ENCODE measurements at regions not wholly inside any gene's neighbourhood (a gene's known extent, or its start where the extent isn't known, plus 50 kb on each side); places are given as distances from the start of the nearest gene placed in this dataset.
"Not testable (repeated sequence)": the region's sequence is repeated elsewhere in the genome, so short reads cannot be mapped to it uniquely, and the experiment has no call there.

DNA sequence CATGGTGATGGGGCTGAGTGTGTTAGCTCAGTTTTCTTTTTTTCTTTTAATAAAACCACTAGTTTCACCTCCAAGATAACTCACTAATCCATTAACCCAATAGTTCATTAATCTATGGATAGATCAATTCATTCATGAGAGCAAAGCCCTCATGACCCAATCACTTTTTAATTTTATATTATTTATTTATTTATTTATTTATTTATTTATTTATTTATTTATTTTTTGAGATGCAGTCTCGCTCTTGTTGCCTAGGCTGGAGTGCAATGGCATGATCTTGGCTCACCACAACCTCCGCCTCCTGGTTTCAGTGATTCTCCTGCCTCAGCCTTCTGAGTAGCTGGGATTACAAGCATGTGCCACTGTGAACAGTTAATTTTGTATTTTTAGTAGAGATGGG is 1082.4 kb downstream of the DIPK2A start:
- DNase-seq (ENCODE audit: low spot score), result not testable (repeated sequence)

DNA sequence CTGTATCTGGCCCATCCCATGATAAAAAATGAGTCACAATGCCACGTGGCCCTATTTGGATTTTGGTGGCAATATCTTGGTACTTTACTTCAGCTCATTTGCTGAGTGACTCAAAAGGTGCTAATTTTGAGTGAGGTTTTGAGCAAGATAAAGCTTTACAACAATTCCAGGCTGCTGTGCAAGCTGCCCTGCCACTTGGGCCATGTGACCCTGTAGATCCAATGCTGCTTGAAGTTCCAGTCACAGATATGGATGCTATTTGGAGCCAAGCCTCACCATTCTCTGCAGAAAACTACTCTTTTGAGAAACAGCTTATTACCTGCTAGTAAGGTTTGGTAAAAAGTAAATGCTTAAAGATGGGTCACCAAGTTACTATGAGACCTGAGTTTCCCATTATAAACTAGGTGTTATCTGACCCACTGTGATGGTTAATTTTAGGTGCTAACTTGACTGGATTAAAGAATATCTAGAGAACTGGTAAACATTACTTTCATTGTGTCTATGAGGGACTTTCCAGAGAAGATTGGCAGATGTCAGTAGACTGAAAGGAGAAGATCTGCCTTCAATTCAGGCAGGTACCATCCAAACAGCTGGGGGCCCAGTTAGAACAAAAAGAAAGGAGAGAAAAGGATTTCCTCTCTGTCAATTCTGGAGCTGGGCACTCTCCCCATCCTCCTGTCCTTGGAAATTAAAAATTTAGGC is 1083.9 kb downstream of the DIPK2A start:
- DNase-seq (ENCODE audit: low spot score), result no peak

GRCh38 chr3:145058483-145058882 is 1086.9 kb downstream of the DIPK2A start:
- DNase-seq (ENCODE audit: low spot score), result no peak

GRCh38 chr3:145063616-145064015 is 1092.0 kb downstream of the DIPK2A start:
- no peak for DNase-seq (ENCODE audit: low spot score)

DNA sequence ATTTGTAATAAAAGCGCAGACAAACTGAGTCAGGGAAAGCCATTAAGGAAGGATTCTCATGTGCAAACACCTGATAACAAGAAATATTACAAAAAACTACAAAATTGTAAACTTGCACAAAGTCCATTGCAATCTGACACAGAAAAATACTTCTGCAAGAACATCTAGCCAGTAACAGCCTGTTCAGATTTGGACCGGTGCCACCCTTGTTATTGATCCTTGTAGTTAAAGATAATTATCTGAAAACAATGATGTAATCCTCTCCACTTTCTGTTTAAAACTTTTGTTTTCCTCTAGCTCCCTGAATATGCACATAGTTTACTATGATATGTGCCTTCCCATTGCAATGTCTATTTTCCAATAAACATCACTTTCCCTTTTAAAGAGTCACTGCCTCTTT is 1090.2 kb downstream of the PLOD2 start:
- no peak for DNase-seq (ENCODE audit: low spot score)

GRCh38 chr3:145079436-145079835 is 1081.5 kb downstream of the PLOD2 start:
- no peak for DNase-seq (ENCODE audit: low spot score)

GRCh38 chr3:145087038-145087437 is 1073.9 kb downstream of the PLOD2 start:
- no peak for DNase-seq (ENCODE audit: low spot score)

GRCh38 chr3:145088917-145089316 is 1072.1 kb downstream of the PLOD2 start:
- DNase-seq (ENCODE audit: low spot score), result no peak

- no peak for DNase-seq (ENCODE audit: low spot score)
These were observed 1071.6 kb downstream of the PLOD2 start for GRCh38 chr3:145089337-145089736.

DNA sequence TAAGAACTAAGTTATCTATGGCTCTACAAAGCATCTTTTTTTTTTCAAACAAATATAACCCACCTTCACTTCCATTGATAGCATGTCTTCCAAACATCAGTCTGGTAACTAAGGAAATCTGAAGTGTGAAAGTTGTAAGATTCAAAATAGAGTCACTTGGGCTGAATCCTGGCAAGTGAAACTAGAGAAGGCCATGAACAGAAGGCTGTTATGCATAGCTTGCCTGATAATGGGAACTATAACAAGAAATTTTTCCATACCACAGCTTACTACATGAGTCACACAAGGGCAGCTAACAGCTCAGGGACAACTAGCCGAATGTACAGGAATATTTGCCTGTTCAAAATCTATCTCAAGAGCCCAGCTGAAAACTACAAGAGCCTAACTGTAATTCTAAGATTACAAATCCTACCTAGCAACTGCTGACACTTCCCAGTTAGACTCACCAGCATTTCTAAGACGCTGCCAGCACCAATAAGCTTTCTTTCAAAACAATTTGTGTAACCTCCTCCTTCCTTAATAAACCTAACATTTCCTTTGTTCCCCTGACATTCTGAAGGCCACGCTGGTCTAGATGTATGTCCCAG is 1066.5 kb downstream of the PLOD2 start:
- no peak for DNase-seq (ENCODE audit: low spot score)

DNA sequence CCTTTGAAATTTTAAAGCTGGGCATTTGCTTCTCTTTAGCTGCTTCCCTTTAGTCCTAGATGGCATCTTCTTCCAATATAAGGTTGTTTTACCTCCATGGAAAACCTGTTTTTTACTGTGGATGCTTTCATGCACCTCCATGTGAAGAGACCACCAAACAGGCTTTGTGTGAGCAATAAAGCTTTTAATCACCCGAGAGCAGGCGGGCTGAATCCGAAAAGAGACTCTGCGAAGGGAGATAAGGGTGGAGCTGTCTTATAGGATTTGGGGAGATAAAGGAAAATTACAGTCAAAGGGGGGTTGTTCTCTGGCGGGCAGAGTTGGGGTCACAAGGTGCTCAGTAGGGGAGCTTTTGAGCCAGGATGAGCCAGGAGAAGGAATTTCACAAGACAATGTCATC is 1049.8 kb downstream of the PLOD2 start:
- DNase-seq (ENCODE audit: low spot score), result not testable (repeated sequence)

DNA sequence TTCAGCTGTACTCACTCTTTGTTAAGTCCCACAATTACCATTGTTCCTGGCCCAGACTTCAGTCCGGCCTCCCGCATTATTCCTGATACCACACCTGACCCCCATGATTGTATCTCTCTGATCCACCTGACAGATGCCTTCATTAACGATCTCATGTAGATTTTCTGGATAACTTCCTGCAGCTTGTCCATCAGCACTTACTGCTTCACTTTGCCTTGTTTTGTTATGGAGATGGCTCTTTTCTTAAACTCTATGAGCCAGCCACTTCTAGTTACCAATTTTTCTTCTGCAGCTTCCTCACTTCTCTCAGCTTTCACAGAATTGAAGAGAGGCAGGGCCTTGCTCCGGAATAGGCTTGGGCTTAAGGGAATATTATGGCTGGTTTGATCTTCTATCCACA is 1044.2 kb downstream of the PLOD2 start:
- DNase-seq (ENCODE audit: low spot score), result no peak

GRCh38 chr3:145118303-145118702 is 1042.7 kb downstream of the PLOD2 start:
- no peak for DNase-seq (ENCODE audit: low spot score)

DNA sequence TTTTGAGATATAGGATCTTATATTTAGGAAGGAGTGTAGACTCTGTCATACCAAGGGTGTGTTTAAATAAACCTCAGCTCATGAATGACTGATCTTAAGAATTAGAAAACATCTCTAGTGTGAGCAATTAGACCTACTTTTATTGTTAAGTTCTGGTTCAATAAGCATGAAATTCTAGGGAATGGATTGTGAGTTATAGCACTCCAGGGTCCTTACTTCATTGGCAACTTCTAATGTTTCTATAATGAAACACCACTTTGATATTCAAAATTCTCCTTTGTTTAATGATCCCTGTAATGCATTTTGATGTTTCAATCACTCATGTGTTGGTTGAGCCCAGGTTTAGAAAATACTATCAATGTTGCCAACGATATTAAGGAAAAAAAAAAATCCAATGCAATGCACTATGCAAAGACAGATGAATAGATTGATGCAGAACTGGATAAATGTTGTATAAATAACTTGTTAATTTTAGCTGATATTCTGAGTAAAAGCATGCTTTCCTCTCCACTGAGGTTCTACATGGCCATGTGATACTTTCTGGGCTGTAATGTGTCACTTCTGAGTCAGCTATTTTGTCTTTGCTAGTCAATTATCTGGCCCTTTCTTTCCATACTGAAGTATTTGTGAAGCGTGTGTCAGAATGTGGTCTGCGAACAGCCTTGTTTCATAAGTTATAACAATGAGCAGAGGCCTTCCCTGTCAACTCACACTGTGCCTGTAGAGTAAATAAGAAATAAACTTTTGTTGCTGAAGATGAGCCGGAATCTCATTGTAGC is 1035.9 kb downstream of the PLOD2 start:
- DNase-seq (ENCODE audit: low spot score), result no peak

GRCh38 chr3:145133281-145133680 is 1027.7 kb downstream of the PLOD2 start:
- DNase-seq (ENCODE audit: low spot score), result no peak

DNA sequence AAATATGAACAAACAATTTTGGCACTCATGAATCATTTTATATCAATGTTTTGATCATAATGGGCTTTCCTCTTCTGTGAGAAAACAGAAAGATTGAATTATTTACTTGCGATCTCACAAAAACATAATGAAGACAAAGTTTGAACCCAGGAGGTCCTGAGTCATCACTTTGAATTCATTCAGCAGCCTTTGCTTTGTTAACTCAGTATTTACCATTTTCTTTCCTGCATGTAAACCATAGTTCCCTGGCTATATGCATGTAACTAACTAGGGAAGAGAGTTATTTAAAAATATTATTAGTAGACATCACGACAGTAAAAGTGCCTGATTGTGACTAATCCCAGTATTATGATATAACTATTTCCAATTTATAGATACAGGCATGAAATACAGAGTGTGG is 1026.2 kb downstream of the PLOD2 start:
- DNase-seq (ENCODE audit: low spot score), result no peak

DNA sequence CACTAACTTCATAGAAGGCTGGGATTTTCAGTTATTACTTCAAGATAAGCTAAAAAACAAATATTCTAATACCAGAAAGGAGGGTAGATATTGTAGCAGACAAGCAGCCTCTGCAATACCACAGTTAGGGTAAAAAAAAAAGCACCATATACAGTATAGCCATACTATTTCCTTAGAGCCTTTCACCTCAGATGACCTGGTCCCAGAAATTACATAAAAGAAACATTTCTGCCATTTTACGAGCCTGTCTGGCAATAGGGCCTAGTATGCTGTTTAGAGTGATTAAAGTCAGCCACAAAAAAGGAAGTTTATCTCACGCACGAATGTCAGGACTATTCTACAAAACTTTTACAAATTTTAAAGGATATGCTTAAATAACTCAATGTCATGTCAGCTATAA is 1016.6 kb downstream of the PLOD2 start:
- DNase-seq (ENCODE audit: low spot score), result no peak

DNA sequence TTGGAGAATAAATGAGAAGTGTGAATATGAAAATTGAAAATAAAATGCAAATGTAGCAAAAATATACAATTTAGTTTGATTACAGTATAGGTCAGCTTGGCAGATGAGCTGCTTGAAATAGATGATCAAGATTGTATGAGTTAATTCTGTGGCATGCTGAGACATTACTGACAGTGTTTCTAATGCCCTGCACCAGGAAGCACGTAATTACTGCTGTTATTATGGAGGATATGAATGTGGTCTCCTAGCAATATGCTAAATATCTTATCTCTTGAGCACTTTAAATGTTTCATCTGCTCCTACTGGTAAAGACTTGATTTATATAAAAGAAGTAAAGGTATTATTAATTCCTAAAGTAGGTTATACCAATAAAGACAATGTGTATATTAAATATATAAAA is 1015.5 kb downstream of the PLOD2 start:
- no peak for DNase-seq (ENCODE audit: low spot score)

- no peak for DNase-seq (ENCODE audit: low spot score)
These were observed 1001.3 kb downstream of the PLOD2 start for GRCh38 chr3:145159640-145160039.

DNA sequence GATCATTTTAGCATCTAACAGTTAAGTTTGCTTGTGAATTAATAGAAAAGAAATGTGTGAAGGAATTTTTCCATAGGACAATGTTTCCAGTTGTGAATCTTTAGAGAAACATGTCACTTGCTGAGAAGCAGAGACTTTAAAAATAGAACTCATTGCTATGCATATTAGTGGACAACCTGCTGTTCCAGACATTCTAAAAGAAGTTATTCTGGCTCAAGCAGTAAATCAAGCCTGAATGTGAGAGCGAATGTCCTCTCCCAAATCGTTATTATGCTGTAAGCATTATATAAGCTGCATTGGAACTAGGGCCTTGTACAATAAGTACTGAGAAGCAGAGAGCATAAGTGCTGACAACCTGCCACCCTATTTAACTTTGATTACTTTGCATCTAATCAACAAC is 990.9 kb downstream of the PLOD2 start:
- no peak for DNase-seq (ENCODE audit: low spot score)

DNA sequence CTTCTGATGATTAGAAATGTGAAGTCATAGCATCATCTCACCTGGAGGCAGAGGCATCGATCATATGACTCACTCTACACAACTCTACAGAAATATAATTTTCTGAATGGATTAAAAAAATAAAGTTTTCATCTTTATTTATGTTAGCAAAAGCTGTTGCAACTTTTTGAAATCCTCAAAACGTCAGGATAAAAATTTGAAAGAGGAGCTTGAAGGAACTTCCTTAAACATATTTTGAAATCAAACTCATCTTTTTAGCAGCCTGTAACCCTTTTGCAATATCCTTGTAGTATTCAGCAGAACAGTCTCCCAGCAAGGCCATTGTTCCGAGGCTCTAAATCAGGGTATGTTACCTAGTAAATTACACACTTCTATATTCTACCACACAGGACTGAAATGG is 985.4 kb downstream of the PLOD2 start:
- no peak for DNase-seq (ENCODE audit: low spot score)

- DNase-seq (ENCODE audit: low spot score), result no peak
These were observed 984.1 kb downstream of the PLOD2 start for GRCh38 chr3:145176907-145177306.

DNA sequence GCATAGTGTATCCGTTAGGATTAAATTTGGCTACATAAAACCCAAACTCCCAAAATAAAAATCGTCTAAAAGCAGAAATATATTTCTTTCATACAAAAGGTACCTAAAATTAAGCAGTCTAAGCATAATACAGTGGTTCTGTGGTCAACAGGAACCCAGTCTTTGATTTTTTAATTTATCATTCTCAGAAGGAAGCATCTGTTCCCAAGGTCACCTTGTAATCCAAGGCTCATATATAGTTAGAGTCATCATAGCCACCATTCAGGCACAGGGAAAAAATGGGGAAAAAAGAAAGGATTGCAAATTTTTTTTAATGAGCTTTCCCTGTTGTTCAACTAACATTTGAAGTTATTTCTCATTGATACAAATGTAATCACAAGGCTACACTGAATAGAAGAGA is 983.2 kb downstream of the PLOD2 start:
- DNase-seq (ENCODE audit: low spot score), result no peak
